NB4 (cell line): ENCODE measurements at regions not wholly inside any gene's neighbourhood (a gene's known extent, or its start where the extent isn't known, plus 50 kb on each side); places are given as distances from the start of the nearest gene placed in this dataset.

ENCODE experiments used
- DNase-seq: peaks from one replicate; pipeline ENCODE4 v3.0.0; 2010; ENCODE audit warnings: low read depth
- H3K4me3 ChIP-seq: one replicate; pipeline ENCODE4 v1.5.1; 2011; ENCODE audit warnings: mild to moderate bottlenecking, low read depth, low read length, moderate library complexity
- MYC ChIP-seq: IDR thresholded peaks from 2 replicates; pipeline ENCODE4 v1.6.1; 2011; ENCODE audit warnings: low read depth, low read length
- POLR2A ChIP-seq: IDR thresholded peaks from 2 replicates; pipeline ENCODE4 v1.6.1; 2011; ENCODE audit warnings: mild to moderate bottlenecking; ENCODE audit not compliant: insufficient read length; ENCODE audit errors: extremely low read depth
- TF ChIP-seq, protein P1 (sequence below): IDR thresholded peaks from 2 replicates; pipeline ENCODE4 v1.6.1; 2011; ENCODE audit warnings: low read depth, low read length
- TF ChIP-seq, protein P2 (sequence below): IDR thresholded peaks from one replicate; pipeline ENCODE4 v1.5.1; 2012; ENCODE audit warnings: low read depth, low read length

DNA sequence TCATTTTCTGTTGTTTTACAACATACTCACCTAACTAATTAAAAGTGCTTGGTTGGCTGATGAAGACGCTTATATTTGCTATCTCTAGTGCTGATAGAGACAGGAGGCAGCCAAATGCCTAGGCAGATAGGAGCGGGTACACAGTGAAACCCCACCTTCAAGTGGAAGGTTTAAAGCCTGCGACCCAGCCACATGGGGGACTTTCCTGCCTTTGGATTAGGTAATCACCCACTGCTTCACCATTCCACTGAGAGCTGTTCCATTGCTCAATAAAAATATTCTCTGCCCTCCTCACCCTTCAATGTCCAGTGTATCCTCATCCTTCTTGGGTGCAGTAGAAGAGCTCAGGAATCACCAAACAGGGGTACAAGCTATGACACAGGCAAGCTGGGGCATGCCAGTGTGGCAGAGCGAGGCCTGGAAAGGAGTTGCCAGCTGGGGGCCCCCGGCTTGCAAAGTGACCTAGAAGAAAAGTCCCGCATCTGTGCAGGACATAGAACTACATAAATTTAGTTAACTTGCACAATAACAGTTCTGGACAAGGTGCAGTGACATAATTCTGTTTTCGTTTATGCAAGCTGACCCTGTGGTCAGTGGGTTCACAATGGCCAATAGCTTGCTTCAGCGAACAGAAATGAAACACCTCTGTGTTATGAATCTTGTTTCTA, 112.0 kb upstream of the MLIP start:
- no peak overlapping the region for H3K4me3 ChIP-seq
- TF ChIP-seq MYC (no peak), POLR2A (no peak)
- TF ChIP-seq, protein P1, sequence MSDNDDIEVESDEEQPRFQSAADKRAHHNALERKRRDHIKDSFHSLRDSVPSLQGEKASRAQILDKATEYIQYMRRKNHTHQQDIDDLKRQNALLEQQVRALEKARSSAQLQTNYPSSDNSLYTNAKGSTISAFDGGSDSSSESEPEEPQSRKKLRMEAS, result no peak
- TF ChIP-seq, protein P2, sequence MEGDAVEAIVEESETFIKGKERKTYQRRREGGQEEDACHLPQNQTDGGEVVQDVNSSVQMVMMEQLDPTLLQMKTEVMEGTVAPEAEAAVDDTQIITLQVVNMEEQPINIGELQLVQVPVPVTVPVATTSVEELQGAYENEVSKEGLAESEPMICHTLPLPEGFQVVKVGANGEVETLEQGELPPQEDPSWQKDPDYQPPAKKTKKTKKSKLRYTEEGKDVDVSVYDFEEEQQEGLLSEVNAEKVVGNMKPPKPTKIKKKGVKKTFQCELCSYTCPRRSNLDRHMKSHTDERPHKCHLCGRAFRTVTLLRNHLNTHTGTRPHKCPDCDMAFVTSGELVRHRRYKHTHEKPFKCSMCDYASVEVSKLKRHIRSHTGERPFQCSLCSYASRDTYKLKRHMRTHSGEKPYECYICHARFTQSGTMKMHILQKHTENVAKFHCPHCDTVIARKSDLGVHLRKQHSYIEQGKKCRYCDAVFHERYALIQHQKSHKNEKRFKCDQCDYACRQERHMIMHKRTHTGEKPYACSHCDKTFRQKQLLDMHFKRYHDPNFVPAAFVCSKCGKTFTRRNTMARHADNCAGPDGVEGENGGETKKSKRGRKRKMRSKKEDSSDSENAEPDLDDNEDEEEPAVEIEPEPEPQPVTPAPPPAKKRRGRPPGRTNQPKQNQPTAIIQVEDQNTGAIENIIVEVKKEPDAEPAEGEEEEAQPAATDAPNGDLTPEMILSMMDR, result no peak
- no peak for DNase-seq

DNA sequence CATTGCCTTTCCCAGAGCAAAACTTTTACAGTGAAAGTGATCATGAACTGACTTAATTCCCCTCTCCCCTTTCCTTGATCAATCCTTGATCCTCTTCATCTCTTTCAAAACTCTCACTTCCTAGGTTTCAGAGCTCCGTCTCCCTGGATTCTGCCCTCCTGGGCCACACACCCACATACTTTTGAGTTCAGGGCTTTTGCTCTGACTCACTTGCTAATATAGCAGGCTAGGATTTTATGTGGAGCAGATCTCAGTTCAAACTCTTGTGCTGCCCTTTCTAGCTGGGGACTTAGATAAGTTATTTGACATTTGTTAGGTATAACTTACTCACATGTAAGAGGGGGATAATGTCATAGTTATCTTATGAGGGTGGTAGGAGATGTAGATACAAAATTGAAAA, 109.1 kb upstream of the MLIP start:
- TF ChIP-seq MYC, result no peak
- TF ChIP-seq, protein P1, result no peak
- no peak for TF ChIP-seq POLR2A
- DNase-seq, result no peak
- no peak overlapping the region for H3K4me3 ChIP-seq

DNA sequence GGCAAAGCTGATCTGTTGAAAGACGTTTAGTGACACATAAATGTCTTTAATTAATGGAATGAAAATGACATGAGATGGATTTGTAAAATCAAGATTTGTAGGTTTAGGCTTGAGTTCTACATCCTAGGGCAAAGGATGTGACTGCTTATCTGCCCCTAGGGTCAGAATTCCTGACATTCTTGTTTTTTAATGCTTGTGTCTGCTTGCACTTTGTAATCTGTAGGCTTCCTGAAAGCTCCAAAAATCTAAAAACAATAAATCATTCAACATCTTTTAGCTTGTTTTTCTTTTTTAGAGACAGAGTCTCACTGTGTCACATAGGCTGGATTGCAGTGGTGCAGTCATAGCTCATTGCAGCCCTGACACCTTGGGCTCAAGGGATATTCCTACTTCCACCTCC, 107.9 kb upstream of the MLIP start:
- DNase-seq, result no peak
- no peak overlapping the region for H3K4me3 ChIP-seq
- no peak for TF ChIP-seq POLR2A
- TF ChIP-seq, protein P2, result no peak
- TF ChIP-seq, protein P1, result no peak
- no peak for TF ChIP-seq MYC

DNA sequence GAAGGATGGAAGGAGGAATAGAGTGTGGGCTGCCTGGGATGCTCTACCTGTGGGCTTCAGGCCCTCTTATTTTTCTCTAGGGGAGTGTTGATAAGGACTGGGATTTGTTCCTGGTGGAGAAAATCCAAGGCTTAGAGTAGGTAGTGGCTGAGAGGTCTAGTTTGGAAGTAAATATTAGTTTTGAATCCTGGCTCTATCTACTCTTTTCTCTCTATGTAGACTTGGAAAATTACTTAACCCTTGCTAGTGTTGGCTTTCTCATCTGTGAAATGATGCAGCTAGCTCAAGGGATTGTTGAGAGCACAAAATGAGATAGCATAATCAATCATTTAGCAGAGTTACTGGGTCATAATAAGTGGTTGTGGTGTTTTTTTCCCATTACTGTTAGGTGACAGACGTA, 102.7 kb upstream of the MLIP start:
- no peak for DNase-seq
- no peak for TF ChIP-seq POLR2A
- TF ChIP-seq, protein P1, result no peak
- TF ChIP-seq, protein P2, result no peak
- TF ChIP-seq MYC, result no peak
- H3K4me3 ChIP-seq, result no peak overlapping the region

DNA sequence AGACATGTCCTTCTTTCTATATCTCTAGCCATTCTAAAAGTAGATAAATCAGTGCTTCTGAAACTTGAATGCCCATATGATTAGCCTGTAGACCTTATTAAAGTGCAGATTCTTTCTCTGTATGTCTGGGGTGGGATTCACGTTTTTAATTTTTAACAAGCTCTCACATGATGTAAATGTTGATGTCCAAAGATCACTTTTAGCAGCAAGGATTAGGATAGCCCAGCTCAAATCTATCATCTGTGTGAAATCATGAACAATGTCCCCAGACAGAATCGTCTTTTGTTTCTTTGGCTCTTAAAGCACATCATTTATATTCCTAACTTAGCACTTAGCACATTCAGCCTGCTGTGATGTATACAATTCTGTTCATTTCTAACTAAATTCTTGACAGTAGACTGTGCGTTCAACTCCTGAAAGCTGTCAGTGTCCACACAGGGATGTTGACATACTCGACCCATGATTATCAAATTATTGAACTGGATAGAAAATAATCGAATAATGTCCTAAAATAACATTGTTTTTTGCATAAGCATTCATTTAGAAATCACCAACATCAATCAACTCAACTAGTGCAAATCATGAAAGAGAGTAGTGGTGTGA, 102.1 kb upstream of the MLIP start:
- H3K4me3 ChIP-seq, result no peak overlapping the region
- TF ChIP-seq POLR2A, result no peak
- DNase-seq, result no peak

DNA sequence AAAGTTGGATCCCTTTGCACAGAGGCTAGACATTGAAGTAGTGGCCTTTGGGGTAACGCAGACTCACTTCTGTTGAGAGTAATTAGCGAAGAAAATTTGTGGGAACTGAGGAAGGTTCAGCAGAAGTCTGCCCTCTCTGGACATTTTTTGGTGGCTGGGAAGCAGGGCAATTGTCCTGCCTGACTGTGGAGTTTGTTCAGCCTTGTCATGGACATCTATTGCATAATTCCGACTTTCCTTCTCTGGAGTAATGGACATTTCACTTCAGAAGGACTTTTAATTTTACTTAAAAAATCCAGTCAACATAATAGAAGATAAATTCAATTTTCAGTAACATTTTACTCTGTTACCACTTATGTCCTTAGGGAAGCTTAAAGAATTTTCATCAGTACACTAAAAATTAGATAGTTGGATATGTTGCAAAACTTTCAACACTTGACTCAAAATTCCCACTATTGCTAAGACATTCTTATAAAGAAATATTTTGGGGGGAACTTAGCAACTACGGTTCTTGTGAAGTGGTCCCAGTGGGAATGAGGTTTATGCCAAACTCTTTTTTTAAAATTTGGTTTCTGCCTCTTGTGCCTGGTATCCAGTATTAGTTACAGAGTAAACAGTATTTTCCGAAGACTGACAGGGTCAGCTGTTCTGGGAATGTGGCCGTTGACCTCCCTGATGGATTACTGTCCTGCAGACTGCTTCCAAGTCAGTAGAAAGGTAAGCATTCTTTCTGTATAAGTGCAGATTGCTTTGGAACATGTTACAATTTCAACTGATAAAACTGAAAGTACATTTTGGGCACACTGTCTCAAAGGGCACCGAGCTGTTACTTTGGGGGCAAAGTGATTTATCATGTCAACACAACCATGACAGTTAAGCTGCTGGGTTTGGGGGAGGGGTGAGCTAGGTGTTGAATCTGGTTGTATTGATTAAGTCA, 100.6 kb upstream of the MLIP start:
- DNase-seq, result no peak
- TF ChIP-seq, protein P2, result no peak
- TF ChIP-seq MYC (no peak), POLR2A (no peak)
- TF ChIP-seq, protein P1, result no peak
- no peak overlapping the region for H3K4me3 ChIP-seq
